Upper lobe of left lung (tissue), 4 donors: ENCODE measurements at regions not wholly inside any gene's neighbourhood (a gene's known extent, or its start where the extent isn't known, plus 50 kb on each side); places are given as distances from the start of the nearest gene placed in this dataset.

Source experiments
- CTCF ChIP-seq, 6 experiments: fragments of 450-650 bp in 4 of 6; fragments of 200-600 bp in 2 of 6; sonication (generic) in 2 of 6; IDR thresholded peaks; one replicate each; pipeline ENCODE4 v1.5.1; 2016 to 2019; ENCODE audit warnings: antibody characterized with exemption in 6 of 6
- EP300 ChIP-seq, 4 donors: sonication (generic); formaldehyde crosslinking; IDR thresholded peaks; one replicate each; pipeline ENCODE4 v1.5.1; 2017; ENCODE audit warnings: antibody characterized with exemption in 4 of 4, control low read depth in 2 of 4
- POLR2A ChIP-seq, 4 donors: fragments of 450-650 bp; IDR thresholded peaks; one replicate each; pipeline ENCODE4 v1.5.1; 2016 to 2017; ENCODE audit warnings: antibody characterized with exemption in 4 of 4, mild to moderate bottlenecking in 2 of 4
- POLR2AphosphoS5 ChIP-seq, 2 donors: sonication (generic); formaldehyde crosslinking; IDR thresholded peaks; one replicate each; pipeline ENCODE4 v1.5.1; 2017; ENCODE audit warnings: antibody characterized with exemption in 2 of 2

GRCh38 chrX:107502316-107502715 is 52.9 kb downstream of the FRMPD3 start:
- no peak for TF ChIP-seq POLR2A (IDR thresholded peaks at IDR 0.05)
- no peak for TF ChIP-seq CTCF (IDR thresholded peaks at IDR 0.05)
- TF ChIP-seq POLR2AphosphoS5 (IDR thresholded peaks at IDR 0.05): no peak
- TF ChIP-seq EP300 (IDR thresholded peaks at IDR 0.05): no peak
